HK-2 (cell line): ENCODE measurements at regions not wholly inside any gene's neighbourhood (a gene's known extent, or its start where the extent isn't known, plus 50 kb on each side); places are given as distances from the start of the nearest gene placed in this dataset.

Experiments
- DNase-seq: peaks from one replicate; pipeline ENCODE4 v3.0.0-alpha.2; 2018; ENCODE audit not compliant: unreplicated experiment

DNA sequence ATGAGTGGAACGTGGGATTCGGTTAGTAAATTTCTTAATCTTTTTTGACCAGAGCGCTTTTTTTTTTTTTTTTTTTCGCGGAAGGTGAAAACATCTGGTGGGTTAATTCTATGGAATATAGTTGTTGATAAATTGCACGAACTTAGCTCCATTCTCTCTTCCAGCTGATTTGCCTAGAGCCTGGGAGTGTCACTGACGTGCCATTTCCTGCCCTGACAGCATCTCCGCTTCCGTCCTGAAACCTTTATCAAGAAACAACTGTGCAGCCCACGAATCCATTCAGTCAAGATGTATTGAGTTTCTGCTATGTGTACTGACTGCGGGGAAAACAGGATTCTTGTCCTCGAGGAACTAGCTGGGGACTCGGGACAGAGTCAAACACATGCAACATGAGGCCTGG is 59.5 kb upstream of the TGM3 start:
- no peak for DNase-seq

DNA sequence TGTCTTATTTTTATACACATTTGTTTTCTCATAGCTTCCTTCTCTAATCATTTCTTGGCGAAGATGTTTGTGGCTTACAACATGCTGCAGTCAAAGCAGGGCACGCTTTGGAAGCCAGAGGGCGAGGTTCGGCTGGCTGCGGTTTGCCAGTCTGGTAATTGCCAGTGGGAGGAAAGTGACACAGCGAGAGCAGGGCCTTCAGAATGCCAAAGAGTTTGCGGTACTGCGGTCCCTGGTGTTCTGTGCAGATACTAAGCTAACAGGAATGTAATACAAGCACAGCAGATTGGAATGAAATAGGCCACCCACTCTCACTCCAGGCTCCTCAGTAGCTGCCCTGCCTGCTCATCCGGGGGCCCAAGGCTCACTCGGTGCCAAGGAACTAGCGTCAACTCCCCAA is 58.7 kb upstream of the TGM3 start:
- DNase-seq: peak; percentile 87

DNA sequence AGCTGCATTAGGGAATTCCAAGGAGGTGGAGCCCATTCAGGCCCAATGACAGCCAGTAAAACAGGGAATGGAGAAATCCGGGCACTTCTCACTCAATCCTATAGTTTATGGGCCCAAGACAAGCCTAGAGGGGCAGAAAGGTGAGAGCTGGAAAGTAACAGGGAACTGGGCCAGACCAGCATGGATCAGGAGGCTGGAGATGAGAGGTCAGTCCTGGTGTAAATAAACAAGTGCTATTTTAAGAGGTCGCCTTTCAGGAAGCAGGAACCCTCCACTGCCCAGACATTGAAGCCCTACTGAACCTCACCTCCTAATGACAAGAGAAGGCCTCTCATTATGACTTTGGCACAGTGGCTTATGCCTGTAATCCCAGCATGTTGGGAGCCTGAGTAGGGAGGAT is 57.2 kb upstream of the TGM3 start:
- DNase-seq: no peak

DNA sequence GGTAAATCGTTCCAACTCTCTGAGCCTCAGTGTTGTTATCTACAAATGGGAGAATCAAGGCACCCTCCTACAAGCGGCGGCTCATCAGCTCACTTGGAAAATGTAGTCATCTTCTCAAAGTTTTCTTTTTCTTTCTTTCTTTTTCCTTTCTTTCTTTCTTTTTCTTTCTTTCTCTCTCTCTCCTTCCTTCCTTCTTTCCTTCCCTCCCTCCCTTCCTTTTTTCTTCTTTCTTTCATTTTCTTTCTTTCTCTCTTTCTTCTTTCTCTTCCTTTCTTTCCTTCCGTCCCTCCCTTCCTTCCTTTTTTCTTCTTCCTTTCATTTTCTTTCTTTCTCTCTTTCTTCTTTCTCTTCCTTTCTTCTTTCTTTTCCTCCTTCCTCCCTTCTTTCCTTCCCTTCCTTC is 55.0 kb upstream of the TGM3 start:
- DNase-seq: no peak

DNA sequence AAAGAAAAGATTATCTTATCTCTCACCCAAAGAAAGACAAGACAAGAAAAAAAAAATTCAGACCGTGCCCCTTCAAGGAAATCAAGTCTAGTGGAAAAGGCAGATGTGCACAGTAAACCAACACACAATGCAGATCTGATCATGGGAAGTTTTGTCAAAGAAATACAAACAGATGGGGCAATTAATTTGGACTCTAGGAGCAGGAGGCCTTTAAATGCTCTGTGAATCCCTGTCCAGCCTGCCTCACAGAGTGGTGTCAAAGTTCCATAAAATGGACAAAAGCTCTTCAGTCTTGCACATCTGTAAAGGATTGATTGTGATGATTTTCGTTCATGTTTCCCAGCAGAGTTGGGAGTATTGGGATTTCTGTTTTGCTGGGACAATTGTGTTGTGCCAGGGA is 53.1 kb upstream of the TGM3 start:
- no peak for DNase-seq

DNA sequence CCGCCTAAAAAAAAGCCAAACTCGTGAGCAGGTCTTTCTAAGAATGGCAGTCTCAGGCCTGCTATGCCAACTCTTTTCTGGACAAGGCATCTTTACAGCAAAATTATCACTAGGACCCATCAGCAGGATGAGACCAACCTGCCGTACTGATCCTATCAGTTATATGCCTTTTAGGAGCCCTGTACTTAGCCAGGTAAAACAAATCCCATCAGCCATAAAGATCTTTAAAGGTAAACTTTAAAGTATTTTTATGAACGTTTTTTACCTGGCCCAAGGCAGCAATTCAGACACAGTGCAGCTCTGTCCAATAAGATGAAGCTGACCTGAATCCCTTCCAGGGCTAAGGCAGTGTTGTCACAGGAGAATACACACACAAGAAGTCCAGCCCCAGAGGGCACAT is 51.3 kb upstream of the TGM3 start:
- DNase-seq: no peak

DNA sequence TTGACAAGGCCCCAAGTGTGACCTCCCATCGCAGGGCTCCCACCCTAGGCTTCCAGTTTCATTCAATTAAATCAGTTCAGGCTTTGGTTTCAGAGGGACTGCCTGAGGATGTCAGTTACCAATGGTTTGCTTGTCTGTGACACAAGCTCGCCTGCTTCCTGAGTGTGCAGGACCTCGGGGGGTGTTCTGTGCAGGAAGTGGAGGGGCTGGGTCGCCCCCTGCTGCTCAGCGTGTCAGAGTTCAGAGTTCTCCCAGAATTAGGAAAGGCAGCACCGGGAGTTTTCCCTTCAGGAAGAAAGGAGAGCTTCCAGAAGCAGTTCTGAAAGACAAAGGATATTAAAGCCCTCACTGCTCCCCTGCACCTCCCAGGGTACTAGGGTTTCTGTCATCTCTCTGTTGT is 50.8 kb upstream of the TGM3 start:
- DNase-seq: no peak

DNA sequence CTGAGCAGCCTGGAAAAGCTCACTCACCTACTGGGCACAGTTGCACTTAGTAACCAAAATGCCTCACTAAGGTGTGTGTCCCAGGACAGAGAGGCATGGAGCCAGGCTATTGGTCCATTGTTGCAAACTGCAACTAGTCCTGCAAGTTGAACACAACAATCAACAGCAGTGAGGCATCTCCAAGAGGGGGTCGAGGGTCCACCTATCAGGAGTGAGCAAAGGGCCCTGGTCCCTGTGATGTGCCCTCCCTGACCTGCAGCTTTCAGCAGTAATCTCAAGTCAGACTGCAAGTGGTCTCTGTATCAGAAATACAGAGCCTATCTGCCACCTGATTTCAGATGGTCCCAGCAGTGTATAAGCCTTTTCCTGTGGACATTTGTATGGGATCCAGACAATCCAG is 50.2 kb upstream of the TGM3 start:
- DNase-seq: no peak
